Right hindlimb (tissue), 1 donor: ENCODE measurements at regions not wholly inside any gene's neighbourhood (a gene's known extent, or its start where the extent isn't known, plus 50 kb on each side); places are given as distances from the start of the nearest gene placed in this dataset.

Source experiments
- DNase-seq: peaks from one replicate; pipeline ENCODE4 v3.0.0-alpha.2; 2018

DNA sequence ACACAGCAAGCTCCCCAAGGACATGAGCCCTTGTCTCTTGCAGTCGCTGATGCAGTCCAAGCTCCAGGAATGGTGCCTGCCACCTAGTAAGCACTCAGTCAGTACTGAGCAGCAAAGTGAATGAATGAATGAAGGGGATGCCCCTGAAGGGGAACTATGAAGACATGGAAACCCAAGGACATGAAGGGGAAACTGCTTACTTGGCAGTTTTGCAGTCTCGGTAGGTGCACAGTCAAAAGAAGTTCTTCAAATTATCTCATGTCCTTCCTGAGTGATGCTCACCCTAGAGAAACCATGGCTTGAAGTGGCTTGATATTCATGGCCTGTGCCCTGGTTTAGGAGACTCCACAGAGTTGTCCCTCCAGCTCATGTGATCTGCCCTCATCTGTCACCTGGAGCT is 102.1 kb upstream of the DLX2 start:
- no peak for DNase-seq

DNA sequence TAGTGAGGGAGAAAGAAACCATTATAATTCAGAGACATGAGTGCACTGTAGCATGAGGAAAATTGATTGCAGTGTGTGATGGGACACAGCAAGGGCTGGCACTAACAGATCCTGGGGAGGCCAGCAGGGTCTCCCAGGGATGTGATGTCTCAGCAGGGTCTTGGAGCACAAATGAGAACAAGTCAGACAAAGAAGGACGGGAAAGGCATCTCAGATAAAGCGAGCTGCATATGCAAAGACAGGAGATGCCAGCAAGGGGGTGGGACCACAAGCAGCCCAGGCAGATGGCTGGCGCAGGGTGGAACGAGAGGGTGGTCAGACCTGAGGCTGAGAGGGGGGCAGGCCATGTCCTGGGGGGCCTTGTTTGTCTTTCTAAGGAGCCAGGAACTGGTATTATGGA is 102.6 kb upstream of the DLX2 start:
- DNase-seq, result no peak

- DNase-seq, result no peak
Measured at GRCh38 chr2:172207911-172208310, 105.2 kb upstream of the DLX2 start.

GRCh38 chr2:172208791-172209325 is 106.2 kb upstream of the DLX2 start:
- DNase-seq, result no peak

DNA sequence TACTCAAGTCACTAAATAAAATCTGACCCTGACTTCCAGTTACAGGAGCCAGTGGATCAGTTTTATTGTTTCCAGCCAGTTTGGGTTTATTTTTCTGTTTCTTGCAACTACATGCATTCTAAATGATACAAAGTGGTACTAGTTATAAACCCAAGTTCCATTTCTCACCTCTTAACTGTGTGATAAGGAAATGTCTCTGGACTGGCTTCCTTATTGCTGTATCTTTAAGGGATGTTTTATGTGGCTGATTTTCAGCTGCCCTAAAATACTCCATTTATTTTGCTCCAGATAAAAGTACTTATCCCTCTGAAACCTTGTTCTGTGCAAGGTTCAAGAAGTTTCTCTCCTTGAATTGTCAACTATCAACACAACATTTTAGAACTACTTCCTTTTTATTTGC is 107.9 kb upstream of the DLX2 start:
- DNase-seq, result no peak

DNA sequence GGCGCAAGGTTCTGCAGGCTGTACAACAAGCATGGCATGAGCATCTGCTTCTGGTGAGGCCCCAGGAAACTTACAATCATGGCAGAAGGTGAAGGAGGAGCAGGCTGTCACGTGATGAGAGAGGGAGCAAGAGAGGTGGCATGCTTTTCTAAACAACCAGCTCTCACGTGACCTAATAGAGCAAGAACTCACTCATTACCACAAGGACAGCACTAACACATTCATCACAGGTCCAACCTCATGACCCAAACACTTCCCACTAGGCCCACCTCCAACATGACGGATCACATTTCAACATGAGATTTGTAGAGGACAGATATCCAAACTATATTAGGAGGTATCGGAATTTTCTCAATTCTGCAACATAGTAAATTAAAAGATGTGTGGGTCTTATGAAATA is 108.8 kb upstream of the DLX2 start:
- DNase-seq, result no peak

- no peak for DNase-seq
Measured at GRCh38 chr2:172213116-172213860, 110.6 kb upstream of the DLX2 start.

DNA sequence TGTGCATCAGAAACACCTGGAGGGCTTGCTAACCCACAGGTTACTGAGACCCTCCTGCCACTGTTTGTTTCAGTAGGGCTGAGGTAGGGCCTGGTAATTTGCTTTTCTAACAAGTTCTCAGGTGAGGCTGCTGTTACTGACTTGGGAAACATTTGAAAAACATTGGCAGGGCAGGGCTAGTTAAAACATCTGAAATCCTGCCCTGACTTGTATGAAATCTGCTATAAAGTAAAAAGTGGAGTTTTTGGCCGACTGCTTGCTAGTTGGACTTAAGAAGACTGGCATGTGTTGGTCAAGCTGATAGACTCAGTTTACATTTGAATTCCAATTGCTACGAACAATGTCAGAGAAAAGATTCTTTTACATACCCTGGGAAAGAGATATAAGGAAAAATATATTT is 111.6 kb upstream of the DLX2 start:
- no peak for DNase-seq

GRCh38 chr2:172215172-172215935 is 112.7 kb upstream of the DLX2 start:
- no peak for DNase-seq

DNA sequence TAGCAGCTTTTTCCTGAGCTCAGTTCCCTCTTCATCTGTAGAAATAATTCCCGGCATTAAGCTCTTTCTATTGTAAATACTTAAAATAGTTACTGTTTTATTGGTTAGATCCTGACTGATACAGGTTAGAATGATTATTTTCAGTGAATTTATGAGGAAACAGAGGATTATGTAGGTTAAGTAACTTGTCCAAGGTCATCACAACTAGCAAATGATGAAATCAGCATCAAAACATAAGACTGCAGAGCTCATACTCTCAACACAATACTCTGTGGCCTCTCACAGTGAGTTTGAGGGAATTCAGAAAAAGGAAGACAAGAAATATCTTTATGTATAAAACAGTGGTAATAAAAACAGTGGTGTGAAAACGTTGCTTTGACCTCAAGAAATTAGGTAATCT is 113.2 kb upstream of the DLX2 start:
- DNase-seq, result no peak

GRCh38 chr2:172216477-172216876 is 113.8 kb upstream of the DLX2 start:
- DNase-seq, result no peak

DNA sequence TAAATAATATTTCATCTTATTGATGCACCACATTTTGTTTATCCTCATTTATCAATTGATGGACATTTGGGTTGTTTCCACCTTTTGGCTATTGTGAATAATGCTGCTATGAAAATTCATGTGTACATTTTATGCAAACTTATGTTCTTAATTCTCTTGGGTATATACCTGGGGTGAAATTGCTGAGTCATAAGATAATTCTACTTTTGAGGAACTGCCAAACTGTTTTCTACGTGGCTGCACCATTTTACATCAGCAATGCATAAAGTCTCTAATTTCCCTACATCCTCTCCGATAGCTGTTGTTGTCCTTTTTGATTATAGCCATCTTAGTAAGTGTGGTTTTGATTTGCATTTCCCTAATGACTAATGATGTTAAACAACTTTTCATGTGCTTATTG is 116.5 kb upstream of the DLX2 start:
- DNase-seq, result no peak

GRCh38 chr2:172220121-172220520 is 117.4 kb upstream of the DLX2 start:
- DNase-seq, result no peak

- no peak for DNase-seq
Measured at GRCh38 chr2:172223601-172224054, 120.9 kb upstream of the DLX2 start.

- no peak for DNase-seq
Measured at GRCh38 chr2:172225786-172226185, 123.1 kb upstream of the DLX2 start.

DNA sequence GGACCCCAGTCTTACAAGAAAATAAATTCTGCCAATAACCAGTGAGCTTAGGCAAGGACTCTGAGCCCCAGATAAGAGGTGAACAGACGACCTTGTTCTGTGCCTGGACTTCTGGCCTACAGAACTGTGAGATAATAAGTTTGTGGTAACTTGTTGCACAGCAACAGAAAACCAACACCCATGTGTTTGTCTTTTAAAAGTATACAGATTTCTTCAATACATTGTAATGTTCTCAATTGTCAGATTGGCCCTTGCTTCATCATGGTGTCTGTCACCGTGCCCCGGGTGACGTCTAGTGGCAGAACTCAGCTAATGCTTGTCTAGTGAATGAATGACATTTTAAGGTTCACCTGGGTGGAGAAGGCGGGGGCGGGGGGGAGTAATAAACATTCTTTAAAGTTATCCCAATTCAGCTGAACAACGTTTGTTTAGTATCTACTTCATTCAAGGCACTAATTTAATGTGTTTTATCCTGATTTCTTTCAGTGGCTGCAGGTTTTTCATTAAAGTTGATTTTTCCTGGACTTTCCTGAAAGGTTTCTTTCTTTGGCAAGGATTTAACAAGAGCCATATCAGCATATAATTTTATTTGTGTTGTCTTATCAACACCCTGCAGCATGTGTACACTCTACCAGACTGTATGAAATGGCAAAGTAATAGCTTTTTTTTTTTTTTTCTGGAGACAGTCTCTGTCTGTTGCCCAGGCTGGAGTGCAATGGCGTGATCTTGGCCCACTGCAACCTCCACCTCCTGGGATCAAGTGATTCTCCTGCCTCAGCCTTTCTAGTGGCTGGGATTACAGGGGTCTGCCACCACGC is 123.8 kb upstream of the DLX2 start:
- no peak for DNase-seq

GRCh38 chr2:172227719-172228118 is 125.0 kb upstream of the DLX2 start:
- no peak for DNase-seq

DNA sequence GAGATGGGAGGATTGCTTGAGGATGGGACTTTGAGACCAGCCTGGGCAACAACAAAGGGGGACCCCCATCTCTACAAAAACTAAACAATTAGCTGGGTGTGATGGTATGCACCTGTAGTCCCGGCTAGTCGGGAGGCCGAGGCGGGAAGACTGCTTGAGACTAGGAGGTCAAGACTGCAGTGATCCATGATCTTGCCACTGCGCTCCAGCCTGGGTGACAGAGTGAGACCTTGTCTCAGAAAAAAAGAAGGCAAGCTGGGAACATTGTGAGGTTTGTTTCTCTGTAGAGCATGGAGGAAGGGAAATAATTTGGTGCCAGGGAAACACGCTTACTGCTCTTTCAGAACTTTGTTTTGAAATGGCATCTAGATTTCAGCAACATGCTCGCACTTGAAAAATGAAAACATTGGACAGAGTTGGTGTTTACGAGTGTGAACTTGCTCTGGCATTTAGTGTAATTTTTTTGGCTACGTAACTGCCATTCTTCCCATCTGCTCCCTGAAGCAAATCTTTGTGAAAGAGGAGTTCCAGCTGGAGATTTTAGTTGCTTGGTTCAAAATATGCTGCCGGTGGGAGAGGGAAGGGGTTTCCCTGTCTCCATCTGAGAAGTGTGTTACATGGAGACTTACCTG is 125.6 kb upstream of the DLX2 start:
- no peak for DNase-seq

- no peak for DNase-seq
Measured at GRCh38 chr2:172229125-172229524, 126.4 kb upstream of the DLX2 start.

DNA sequence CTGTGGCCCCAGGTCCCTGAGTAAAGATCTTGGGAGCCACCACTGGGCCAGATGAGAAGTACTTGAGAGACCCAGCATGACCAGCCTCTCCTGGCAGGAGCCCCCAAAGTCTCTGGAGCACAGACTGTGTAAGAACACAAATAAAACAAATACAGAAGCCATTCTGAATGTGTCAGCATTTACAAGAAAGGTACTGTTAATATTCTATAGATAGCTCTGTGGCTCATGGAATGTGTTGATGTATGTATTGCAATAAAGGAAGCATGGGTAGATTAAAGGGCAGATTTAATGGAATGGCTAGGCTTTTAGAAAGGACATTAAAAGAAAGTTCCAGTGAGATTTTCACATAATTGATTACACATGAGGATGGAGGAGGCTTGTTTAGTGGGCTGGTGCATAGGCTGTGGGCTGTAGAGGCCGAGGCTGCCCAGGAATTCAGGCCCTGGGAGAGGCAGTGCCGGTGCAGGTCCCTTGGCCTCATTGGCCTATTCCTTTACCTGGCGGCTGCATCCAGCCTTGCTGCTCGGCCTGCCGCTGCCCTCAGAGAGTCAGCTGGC is 127.7 kb upstream of the DLX2 start:
- no peak for DNase-seq

DNA sequence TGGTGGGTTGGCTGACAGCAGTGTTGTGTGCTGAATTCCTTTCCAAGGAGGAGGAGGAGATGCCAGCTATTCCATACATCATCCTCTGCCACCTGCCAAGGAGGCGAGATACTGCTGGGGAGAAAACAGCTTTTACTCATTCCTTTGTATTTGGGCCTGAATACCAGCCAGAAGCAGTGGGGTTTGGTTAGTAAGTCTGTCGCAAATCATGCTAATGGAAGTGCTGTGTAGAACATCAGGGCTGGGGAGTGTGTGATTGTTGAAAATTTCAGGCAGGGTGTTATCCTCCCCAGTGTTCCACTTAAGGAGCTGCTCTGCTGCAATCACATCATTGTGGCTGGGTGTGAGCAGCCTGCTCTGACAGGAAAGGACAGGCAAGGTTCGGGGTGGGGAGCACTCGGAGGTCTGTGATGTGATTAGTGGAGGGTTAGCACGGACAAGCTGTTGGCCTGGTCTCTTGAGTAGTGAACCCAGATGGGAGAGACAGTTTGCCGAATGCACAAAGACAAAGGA is 128.2 kb upstream of the DLX2 start:
- DNase-seq, result no peak

DNA sequence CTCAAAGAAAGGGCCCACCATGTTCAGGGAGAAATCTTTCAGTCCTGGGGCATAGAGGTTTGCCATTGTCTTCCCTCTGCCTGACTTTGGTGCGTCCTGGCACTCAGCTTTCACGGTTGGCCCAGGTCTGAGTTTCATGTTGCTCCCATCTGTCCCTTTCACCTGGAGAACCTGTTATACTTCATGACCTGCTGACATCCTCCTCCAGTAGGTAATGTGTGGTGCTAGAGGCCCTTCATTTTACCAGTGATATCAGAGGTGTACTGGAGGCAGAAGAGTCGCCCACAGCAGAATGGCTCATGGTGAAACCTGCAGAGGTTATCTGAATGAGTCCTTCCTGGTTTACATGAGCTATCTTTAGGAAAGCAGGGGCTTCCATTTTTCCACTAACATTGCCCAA is 128.8 kb upstream of the DLX2 start:
- no peak for DNase-seq
